Fibroblast of skin of back (primary cell): ENCODE measurements at regions not wholly inside any gene's neighbourhood (a gene's known extent, or its start where the extent isn't known, plus 50 kb on each side); places are given as distances from the start of the nearest gene placed in this dataset.

Source experiments
- DNase-seq: peaks from one replicate; pipeline ENCODE4 v3.0.0-alpha.2; 2013

GRCh38 chr11:91220476-91221202 lies 997.8 kb upstream of the CHORDC1 start:
- DNase-seq: peak; percentile 77

GRCh38 chr11:91219535-91219934 lies 996.7 kb upstream of the CHORDC1 start:
- DNase-seq: peak; percentile 78

- DNase-seq: peak; percentile 64
These were observed 986.9 kb upstream of the CHORDC1 start for GRCh38 chr11:91209751-91210150.

- peak; percentile 64 for DNase-seq
These were observed 986.5 kb upstream of the CHORDC1 start for GRCh38 chr11:91209306-91209705.

GRCh38 chr11:91199866-91200265 lies 977.0 kb upstream of the CHORDC1 start:
- DNase-seq: peak; percentile 93

GRCh38 chr11:91194546-91194945 lies 971.7 kb upstream of the CHORDC1 start:
- no peak for DNase-seq

- DNase-seq: no peak
These were observed 965.6 kb upstream of the CHORDC1 start for GRCh38 chr11:91188484-91188883.

- DNase-seq: peak; percentile 52
These were observed 964.5 kb upstream of the CHORDC1 start for GRCh38 chr11:91187314-91187713.

- DNase-seq: peak; percentile 27
These were observed 955.5 kb upstream of the CHORDC1 start for GRCh38 chr11:91178366-91178765.

GRCh38 chr11:91174734-91175133 lies 951.9 kb upstream of the CHORDC1 start:
- no peak for DNase-seq

- no peak for DNase-seq
These were observed 951.3 kb upstream of the CHORDC1 start for GRCh38 chr11:91174193-91174592.

GRCh38 chr11:91173701-91174100 lies 950.9 kb upstream of the CHORDC1 start:
- DNase-seq: peak; percentile 59

- no peak for DNase-seq
These were observed 947.9 kb upstream of the CHORDC1 start for GRCh38 chr11:91170711-91171110.

GRCh38 chr11:91164452-91164822 lies 941.6 kb upstream of the CHORDC1 start:
- peak; percentile 6 for DNase-seq

- DNase-seq: peak; percentile 78
These were observed 941.0 kb upstream of the CHORDC1 start for GRCh38 chr11:91163619-91164451.

GRCh38 chr11:91160661-91161060 lies 937.8 kb upstream of the CHORDC1 start:
- DNase-seq: no peak

GRCh38 chr11:91158891-91159537 lies 936.2 kb upstream of the CHORDC1 start:
- peak; percentile 83 for DNase-seq

- DNase-seq: no peak
These were observed 935.4 kb upstream of the CHORDC1 start for GRCh38 chr11:91158297-91158696.

GRCh38 chr11:91156041-91156440 lies 933.2 kb upstream of the CHORDC1 start:
- DNase-seq: no peak

GRCh38 chr11:91147885-91148284 lies 925.0 kb upstream of the CHORDC1 start:
- DNase-seq: no peak

- DNase-seq: no peak
These were observed 918.8 kb upstream of the CHORDC1 start for GRCh38 chr11:91141655-91142054.

- peak; percentile 55 for DNase-seq
These were observed 913.8 kb upstream of the CHORDC1 start for GRCh38 chr11:91136631-91137030.

GRCh38 chr11:91133361-91133760 lies 910.5 kb upstream of the CHORDC1 start:
- DNase-seq: peak; percentile 90
